Nephron progenitor cell (in vitro differentiated cells): ENCODE measurements at regions not wholly inside any gene's neighbourhood (a gene's known extent, or its start where the extent isn't known, plus 50 kb on each side); places are given as distances from the start of the nearest gene placed in this dataset.

Experiments
- DNase-seq: peaks from one replicate; pipeline ENCODE4 v3.0.0; 2021
- H3K27ac Mint-ChIP-seq: 2 replicates; pipeline ENCODE4 v1.8.0; 2021; ENCODE audit warnings: mild to moderate bottlenecking, moderate library complexity, mixed read lengths
- H3K27me3 Mint-ChIP-seq: 2 replicates; pipeline ENCODE4 v1.8.0; 2021; ENCODE audit warnings: mild to moderate bottlenecking, low read depth, mixed read lengths; ENCODE audit not compliant: poor library complexity
- H3K36me3 Mint-ChIP-seq: 2 replicates; pipeline ENCODE4 v1.8.0; 2021; ENCODE audit warnings: low read depth, mixed read lengths
- H3K4me1 Mint-ChIP-seq: 2 replicates; pipeline ENCODE4 v1.8.0; 2021; ENCODE audit warnings: mixed read lengths
- H3K4me3 Mint-ChIP-seq: 2 replicates; pipeline ENCODE4 v1.8.0; 2021; ENCODE audit warnings: mild to moderate bottlenecking, moderate library complexity, mixed read lengths
- H3K9me3 Mint-ChIP-seq: 2 replicates; pipeline ENCODE4 v1.8.0; 2021; ENCODE audit warnings: mild to moderate bottlenecking, moderate library complexity, mixed read lengths
- TF ChIP-seq, protein P1 (sequence below): fragments of 200-600 bp; sonication (generic); IDR thresholded peaks from 2 replicates; pipeline ENCODE4 v1.5.0; 2021; ENCODE audit warnings: antibody characterized with exemption

GRCh38 chr14:45633220-45633984 lies 380.4 kb upstream of the MIS18BP1 start:
- no peak overlapping the region for H3K27ac Mint-ChIP-seq
- H3K36me3 Mint-ChIP-seq, result no peaks in the 10 kb centered on the region
- H3K9me3 Mint-ChIP-seq, result peaks cover 45% of the 10 kb centered on the region
- TF ChIP-seq, protein P1, sequence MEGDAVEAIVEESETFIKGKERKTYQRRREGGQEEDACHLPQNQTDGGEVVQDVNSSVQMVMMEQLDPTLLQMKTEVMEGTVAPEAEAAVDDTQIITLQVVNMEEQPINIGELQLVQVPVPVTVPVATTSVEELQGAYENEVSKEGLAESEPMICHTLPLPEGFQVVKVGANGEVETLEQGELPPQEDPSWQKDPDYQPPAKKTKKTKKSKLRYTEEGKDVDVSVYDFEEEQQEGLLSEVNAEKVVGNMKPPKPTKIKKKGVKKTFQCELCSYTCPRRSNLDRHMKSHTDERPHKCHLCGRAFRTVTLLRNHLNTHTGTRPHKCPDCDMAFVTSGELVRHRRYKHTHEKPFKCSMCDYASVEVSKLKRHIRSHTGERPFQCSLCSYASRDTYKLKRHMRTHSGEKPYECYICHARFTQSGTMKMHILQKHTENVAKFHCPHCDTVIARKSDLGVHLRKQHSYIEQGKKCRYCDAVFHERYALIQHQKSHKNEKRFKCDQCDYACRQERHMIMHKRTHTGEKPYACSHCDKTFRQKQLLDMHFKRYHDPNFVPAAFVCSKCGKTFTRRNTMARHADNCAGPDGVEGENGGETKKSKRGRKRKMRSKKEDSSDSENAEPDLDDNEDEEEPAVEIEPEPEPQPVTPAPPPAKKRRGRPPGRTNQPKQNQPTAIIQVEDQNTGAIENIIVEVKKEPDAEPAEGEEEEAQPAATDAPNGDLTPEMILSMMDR, result no peak
- no peak overlapping the region for H3K4me3 Mint-ChIP-seq
- peaks cover 2% of the 10 kb centered on the region for H3K27me3 Mint-ChIP-seq
- DNase-seq, result no peak
- H3K4me1 Mint-ChIP-seq, result no peaks in the 10 kb centered on the region

GRCh38 chr14:45621731-45622130 lies 368.7 kb upstream of the MIS18BP1 start:
- Mint-ChIP-seq H3K36me3 (no peaks in the 10 kb centered on the region), H3K9me3 (no peaks in the 10 kb centered on the region), H3K4me3 (no peak overlapping the region), H3K4me1 (peaks cover 5% of the 10 kb centered on the region), H3K27me3 (no peaks in the 10 kb centered on the region), H3K27ac (peak overlapping the region; percentile 18)
- TF ChIP-seq, protein P1, result no peak
- no peak for DNase-seq

GRCh38 chr14:45619831-45620230 lies 366.8 kb upstream of the MIS18BP1 start:
- H3K9me3 Mint-ChIP-seq, result no peaks in the 10 kb centered on the region
- H3K27ac Mint-ChIP-seq, result peak overlapping the region; percentile 52
- TF ChIP-seq, protein P1, result no peak
- no peak overlapping the region for H3K4me3 Mint-ChIP-seq
- no peaks in the 10 kb centered on the region for H3K27me3 Mint-ChIP-seq
- no peaks in the 10 kb centered on the region for H3K36me3 Mint-ChIP-seq
- H3K4me1 Mint-ChIP-seq, result peaks cover 5% of the 10 kb centered on the region
- DNase-seq, result no peak

GRCh38 chr14:45610318-45610717 lies 357.3 kb upstream of the MIS18BP1 start:
- Mint-ChIP-seq H3K36me3 (no peaks in the 10 kb centered on the region), H3K4me3 (no peak overlapping the region), H3K27ac (no peak overlapping the region), H3K27me3 (no peaks in the 10 kb centered on the region), H3K9me3 (peaks cover 3% of the 10 kb centered on the region), H3K4me1 (no peaks in the 10 kb centered on the region)
- DNase-seq, result no peak
- TF ChIP-seq, protein P1, result peak; percentile 39

DNA sequence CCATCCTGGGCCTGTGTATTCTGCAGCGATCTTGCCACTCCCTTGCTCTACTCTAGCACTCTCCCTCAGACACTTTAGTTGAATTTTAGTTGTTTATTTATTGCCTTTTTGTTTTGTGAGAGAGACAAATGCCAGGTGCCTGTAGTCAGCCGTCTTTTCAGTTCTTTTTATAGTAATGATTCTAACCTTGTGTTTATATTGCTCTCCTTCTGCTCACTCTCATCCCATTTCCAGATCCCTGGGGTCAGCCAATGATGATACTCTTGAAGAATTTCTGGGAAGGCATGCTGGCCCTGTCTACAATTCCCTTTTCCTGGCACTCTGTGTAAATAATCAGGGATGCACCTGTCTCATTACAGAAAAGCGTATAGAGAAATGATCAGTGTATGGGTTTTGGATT lies 334.1 kb upstream of the MIS18BP1 start:
- no peaks in the 10 kb centered on the region for H3K27me3 Mint-ChIP-seq
- TF ChIP-seq, protein P1, result no peak
- no peak for DNase-seq
- no peaks in the 10 kb centered on the region for H3K36me3 Mint-ChIP-seq
- no peak overlapping the region for H3K4me3 Mint-ChIP-seq
- no peak overlapping the region for H3K27ac Mint-ChIP-seq
- no peaks in the 10 kb centered on the region for H3K4me1 Mint-ChIP-seq
- peaks cover 8% of the 10 kb centered on the region for H3K9me3 Mint-ChIP-seq

- H3K4me1 Mint-ChIP-seq, result peaks cover 21% of the 10 kb centered on the region
- no peaks in the 10 kb centered on the region for H3K9me3 Mint-ChIP-seq
- no peaks in the 10 kb centered on the region for H3K27me3 Mint-ChIP-seq
- no peak overlapping the region for H3K4me3 Mint-ChIP-seq
- TF ChIP-seq, protein P1, result no peak
- H3K36me3 Mint-ChIP-seq, result no peaks in the 10 kb centered on the region
- H3K27ac Mint-ChIP-seq, result no peak overlapping the region
- DNase-seq, result no peak
These were observed 306.6 kb upstream of the MIS18BP1 start for GRCh38 chr14:45559626-45560025.
